GM12874 (cell line): ENCODE measurements at regions not wholly inside any gene's neighbourhood (a gene's known extent, or its start where the extent isn't known, plus 50 kb on each side); places are given as distances from the start of the nearest gene placed in this dataset.

ENCODE experiments used
- TF ChIP-seq, protein P1 (sequence below): IDR thresholded peaks from 2 replicates; pipeline ENCODE4 v1.5.1; 2011; ENCODE audit warnings: low read depth, mild to moderate bottlenecking, control low read depth, low read length, moderate library complexity; ENCODE audit not compliant: insufficient read depth

DNA sequence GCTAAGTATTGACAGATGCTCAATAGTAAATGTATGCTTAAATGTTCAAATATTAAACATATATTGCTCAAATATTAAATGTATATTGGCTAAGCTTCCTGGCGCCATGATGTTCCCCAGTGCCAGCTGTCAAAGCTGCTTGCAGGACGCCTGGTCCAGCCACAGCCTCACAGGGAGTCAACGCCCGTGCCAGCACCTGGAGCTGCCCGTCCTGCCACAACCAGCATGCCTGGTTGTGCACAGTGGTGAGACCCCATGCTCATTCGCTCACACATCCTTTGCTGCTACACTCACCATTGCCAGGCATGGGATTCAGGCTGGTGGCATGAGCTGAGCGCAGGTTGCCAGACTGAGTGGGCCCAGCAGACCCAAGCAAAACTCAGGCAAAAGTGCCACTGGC is 926.9 kb upstream of the EDIL3 start:
- TF ChIP-seq, protein P1, sequence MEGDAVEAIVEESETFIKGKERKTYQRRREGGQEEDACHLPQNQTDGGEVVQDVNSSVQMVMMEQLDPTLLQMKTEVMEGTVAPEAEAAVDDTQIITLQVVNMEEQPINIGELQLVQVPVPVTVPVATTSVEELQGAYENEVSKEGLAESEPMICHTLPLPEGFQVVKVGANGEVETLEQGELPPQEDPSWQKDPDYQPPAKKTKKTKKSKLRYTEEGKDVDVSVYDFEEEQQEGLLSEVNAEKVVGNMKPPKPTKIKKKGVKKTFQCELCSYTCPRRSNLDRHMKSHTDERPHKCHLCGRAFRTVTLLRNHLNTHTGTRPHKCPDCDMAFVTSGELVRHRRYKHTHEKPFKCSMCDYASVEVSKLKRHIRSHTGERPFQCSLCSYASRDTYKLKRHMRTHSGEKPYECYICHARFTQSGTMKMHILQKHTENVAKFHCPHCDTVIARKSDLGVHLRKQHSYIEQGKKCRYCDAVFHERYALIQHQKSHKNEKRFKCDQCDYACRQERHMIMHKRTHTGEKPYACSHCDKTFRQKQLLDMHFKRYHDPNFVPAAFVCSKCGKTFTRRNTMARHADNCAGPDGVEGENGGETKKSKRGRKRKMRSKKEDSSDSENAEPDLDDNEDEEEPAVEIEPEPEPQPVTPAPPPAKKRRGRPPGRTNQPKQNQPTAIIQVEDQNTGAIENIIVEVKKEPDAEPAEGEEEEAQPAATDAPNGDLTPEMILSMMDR = no peak

DNA sequence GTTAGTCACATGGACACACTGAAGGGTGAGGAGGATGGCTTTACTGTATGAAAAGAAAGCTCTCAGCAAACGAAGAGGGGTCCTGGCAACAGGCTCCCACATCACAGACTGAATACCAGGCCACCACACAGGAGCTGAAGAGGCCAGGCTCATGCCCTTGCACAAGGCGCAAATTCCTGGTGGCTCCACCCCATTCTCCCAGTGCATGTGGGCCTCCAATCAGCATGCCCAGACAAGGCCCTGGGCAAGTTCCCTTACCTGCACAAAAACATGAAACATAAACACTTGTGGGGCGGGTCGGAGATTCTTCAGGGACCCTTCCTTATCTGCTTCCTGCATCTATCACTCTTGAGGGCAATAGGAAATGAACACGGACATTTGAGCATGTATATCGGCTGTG is 935.8 kb upstream of the EDIL3 start:
- TF ChIP-seq, protein P1 = no peak

DNA sequence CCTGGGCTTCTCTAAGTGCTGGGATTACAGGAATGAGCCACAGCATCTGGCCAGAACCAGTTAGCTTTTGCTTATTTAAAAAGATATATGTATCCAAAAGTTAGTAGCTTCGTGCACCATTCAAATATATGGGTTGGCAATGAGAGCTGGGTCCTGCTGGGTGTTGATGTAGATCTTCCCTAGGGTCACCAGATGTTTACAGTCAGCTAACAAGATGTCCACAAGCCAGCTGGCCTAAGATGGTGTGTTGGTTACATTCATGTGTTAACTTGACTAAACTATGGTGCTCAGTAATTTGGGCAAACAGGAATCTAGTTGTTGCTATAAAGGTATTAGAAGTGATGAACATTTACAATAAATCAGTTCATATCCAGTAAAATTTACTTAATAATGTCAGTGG is 948.6 kb upstream of the EDIL3 start:
- TF ChIP-seq, protein P1 = no peak

DNA sequence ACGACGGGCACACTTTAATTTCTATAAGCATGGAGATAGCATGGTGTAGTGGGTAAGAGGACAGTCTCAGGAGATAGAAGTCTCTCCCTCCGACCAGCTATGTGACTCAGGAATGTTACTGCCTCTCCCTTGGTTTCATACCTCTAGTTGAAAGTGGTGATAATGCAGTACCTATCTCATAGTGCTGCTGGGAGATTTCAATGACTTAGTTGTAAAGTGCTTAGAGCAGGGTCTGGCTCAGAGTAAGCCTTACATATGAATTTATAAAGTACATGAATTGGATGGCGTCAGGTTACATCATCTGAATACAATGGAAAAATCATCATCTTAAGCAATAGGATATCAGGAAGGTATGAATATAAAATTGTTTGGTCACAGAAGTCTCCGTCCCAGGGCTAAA is 952.8 kb upstream of the EDIL3 start:
- TF ChIP-seq, protein P1 = no peak

DNA sequence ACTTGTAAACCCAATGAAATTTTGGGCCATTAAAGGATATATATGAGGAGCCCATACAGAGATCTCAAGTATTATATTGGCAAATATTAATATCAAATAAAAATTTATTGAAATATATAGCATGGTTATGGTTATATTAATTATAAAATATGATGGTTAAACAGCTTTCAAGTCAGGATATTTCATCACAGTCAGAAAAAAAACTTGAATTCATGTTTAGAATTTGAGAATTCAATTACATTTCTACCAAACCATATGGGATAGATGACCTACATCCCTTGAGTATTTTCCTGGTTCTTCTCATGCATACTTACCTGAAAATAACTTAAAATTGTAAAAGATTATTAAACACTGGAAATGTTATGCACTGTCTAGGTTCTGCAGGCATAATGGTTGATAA is 956.1 kb upstream of the EDIL3 start:
- TF ChIP-seq, protein P1 = no peak

DNA sequence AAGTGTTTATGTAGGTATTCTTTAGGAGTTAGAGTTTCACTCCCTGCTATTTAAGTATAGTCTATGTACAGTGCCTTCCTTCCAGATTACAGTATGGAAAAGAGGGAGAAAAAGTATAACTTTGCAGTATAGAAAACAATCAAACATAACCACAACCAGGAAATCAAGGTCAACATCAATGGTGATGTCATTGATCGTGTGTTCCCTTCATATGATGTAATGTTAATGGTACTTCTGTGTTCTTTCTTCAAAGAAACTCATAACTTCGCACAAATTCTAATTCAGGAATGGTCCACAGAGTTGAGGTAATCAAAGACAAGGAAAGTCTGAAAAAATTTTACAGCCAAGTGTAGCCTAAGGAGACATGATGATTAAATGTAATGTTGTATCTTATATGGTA is 961.1 kb upstream of the EDIL3 start:
- TF ChIP-seq, protein P1 = no peak

DNA sequence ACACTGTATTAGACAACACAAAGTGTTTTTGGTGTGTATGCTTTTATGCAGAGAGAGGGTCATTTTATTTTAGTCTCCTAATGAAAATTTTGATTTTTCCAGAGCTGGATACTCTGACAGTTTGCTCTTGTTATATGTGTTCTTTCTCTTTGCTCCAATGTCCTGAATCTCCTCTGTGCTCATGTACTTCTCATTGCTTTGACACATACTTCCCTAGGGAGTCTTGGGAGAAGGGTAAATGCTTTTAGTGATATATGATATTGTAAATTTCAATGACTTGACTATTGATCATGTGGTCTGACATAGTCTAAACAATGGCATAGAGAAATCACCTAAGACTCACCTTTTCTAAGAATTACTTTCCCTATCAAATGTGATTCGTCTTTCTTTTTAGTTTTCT is 972.6 kb upstream of the EDIL3 start:
- TF ChIP-seq, protein P1 = no peak

DNA sequence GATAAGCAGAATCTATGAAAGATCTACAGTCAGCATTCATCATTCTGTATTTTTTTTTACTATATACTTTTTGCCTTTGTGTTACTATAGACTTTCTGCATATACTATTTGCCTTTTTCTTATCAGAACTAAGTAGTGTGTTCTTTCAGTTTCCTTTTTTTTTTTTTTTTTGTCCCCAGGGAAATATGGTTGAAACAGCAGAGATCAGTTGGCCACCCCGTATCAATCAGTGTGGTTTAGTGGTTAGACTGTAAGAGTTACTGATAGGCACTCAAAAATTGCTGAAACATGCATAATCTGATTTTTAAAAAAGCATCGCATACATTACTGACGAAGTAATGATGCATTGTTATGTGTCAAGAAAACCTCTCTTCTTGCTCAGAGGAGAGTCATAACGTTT is 990.8 kb upstream of the EDIL3 start:
- TF ChIP-seq, protein P1 = no peak
